LNCaP clone FGC (cell line): ENCODE measurements at regions not wholly inside any gene's neighbourhood (a gene's known extent, or its start where the extent isn't known, plus 50 kb on each side); places are given as distances from the start of the nearest gene placed in this dataset.

ENCODE experiments used
- DNase-seq: peaks from one replicate; pipeline ENCODE4 v3.0.0-alpha.2; 2011; ENCODE audit warnings: low read depth
- H3K4me3 ChIP-seq: 2 replicates; pipeline ENCODE4 v1.5.1; 2011; ENCODE audit warnings: mild to moderate bottlenecking, low read depth, low read length, control low read depth
- TF ChIP-seq, protein P1 (sequence below): IDR thresholded peaks from 2 replicates; pipeline ENCODE4 v1.5.1; 2012; ENCODE audit warnings: mild to moderate bottlenecking; ENCODE audit not compliant: control insufficient read depth, insufficient read depth; ENCODE audit errors: extremely low read depth

DNA sequence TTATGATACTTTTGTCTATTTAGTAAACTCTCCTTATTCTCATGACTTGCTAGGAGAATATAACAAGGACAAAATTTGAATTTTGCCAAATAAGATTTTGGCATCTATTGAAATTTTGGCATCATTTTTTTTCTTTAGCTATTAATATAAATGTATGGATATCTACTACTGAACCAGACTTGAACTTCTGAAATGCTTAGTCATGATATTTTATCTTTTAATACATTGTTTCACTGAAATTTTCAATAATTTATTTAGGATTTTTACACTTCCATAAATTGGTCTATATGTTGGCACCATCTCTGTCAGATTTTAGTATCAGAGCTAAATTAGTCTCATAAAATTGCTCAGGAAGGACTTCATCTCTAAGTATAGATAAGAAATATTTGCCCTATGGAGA, 149.8 kb downstream of the CYP26B1 start:
- TF ChIP-seq, protein P1, sequence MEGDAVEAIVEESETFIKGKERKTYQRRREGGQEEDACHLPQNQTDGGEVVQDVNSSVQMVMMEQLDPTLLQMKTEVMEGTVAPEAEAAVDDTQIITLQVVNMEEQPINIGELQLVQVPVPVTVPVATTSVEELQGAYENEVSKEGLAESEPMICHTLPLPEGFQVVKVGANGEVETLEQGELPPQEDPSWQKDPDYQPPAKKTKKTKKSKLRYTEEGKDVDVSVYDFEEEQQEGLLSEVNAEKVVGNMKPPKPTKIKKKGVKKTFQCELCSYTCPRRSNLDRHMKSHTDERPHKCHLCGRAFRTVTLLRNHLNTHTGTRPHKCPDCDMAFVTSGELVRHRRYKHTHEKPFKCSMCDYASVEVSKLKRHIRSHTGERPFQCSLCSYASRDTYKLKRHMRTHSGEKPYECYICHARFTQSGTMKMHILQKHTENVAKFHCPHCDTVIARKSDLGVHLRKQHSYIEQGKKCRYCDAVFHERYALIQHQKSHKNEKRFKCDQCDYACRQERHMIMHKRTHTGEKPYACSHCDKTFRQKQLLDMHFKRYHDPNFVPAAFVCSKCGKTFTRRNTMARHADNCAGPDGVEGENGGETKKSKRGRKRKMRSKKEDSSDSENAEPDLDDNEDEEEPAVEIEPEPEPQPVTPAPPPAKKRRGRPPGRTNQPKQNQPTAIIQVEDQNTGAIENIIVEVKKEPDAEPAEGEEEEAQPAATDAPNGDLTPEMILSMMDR: no peak
- no peak overlapping the region for H3K4me3 ChIP-seq
- no peak for DNase-seq

DNA sequence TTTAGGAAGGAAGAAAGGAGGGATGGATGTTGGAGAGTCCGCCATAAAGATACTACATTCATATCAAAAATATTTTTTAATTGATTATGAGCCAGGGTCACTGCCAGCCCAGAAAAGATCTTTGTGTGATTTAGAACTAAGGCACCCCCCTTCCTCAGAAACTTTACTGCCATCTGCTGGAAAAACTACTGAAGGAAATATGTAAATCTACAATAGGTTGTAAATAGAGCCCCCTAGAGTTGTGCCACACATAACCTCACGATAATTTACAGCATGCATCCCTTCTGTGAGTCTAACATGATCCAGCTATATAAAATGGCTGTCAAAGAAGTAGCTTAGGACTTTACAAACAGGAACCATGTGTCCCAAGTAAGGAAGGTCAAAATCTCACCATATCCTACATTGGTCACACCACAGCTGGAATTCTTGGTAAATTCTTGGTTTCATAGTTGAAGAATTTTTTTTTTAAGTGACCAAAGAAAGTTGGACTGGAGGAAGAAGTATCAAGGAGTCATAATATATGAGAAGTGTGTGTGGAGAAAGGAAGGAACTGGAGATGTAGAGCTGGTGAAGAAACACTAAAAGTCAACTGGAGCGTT, 152.5 kb downstream of the CYP26B1 start:
- TF ChIP-seq, protein P1: peak; percentile 30; the same call in 1 of the 2 replicates
- no peak for DNase-seq
- H3K4me3 ChIP-seq: no peak overlapping the region

DNA sequence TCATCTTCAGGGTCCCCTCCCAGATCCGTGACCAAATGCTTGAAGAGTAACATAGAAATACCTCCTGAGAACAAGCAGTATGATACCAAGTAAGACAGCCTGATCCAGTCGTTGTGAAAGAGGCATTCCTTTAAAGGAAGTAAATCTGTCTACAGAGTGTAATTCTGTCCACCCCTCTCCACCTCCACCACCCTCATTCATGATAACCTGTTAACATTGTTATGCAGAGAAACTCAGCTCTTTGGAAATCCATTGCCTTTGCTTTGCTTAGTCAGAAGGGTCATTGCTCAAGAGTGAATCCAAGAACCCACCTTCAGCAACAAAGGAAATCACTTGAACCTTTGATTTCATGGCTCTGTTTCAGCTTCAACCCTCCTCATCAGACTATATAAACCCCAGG, 155.6 kb downstream of the CYP26B1 start:
- TF ChIP-seq, protein P1: no peak
- H3K4me3 ChIP-seq: no peak overlapping the region
- no peak for DNase-seq

DNA sequence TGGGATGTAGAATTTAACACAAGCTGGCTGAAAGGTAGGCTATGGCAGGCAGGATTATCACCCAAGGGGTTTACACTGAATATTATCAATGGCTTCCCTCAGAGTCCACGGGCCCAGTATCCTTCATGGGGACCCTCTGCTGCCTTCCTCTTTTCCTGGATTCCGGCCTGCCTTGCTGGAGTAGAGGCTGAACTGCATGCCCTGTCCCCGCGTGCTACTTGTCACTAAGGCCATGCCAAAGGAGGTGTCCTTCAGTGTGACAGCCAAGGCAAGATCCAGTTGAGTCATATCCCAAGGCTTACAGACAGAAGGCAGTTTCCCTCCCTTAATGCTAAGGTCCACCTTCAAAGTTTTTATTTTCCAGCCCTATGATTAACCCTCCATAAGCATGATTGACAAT, 156.3 kb downstream of the CYP26B1 start:
- no peak overlapping the region for H3K4me3 ChIP-seq
- no peak for DNase-seq
- TF ChIP-seq, protein P1: no peak

DNA sequence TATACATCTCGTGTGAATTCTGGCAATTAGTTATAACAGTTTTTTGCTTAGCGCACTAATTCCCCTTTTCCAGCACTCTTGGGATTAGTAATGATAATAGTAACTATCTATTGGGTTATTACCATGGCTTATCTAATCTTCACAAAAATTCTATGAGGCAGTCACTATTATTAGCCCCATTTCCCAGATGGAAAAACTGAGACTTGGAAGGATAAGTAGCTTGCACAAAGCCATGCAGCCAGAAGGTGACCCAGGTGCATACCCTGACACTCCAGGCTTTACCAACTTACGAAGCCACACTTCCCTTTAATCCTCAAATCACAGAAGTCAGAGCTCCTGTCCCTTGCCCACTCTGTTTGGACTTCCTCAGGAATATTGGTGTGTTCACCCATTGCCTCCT, 156.8 kb downstream of the CYP26B1 start:
- no peak for DNase-seq
- H3K4me3 ChIP-seq: no peak overlapping the region
- TF ChIP-seq, protein P1: no peak

DNA sequence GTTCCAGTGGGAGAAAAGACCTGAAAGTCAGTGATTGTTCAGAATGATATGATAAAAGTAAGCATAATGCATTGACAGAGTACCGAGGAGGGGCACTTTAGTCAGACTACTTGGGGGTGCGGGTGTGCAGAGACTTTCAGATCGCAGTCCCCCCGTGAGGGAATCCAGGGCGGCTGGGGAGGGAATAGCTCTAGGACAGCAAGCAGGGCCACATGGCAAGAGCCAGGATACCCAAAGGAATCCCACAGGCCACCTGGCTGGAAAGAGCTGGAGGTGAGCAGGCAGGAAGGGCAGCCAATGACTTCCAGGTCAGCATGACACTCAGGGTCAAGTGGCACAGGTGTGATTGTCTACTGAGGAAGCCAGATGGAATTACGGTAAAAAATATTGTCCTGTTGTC, 157.5 kb downstream of the CYP26B1 start:
- TF ChIP-seq, protein P1: no peak
- DNase-seq: no peak
- no peak overlapping the region for H3K4me3 ChIP-seq

DNA sequence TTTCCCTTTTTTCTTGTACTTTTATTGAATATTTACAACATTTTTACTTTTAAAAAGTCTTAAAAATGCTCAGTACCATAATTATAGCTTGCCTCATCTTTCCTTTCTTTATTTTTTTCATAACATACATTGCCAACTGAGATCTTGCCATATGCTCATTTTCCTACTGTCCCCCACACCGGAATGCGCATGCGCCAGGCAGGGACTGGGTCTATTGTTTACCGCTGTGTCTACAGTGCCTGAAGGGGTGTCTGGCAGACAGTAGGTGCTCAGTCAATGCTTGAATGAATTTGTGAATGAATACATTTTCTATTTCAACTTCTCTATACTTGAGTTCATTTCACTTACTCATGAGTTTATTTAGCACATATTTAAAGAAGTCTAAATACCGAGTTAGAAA, 158.0 kb downstream of the CYP26B1 start:
- no peak overlapping the region for H3K4me3 ChIP-seq
- TF ChIP-seq, protein P1: no peak
- DNase-seq: no peak
